ENCODE measurements at regions not wholly inside any gene's neighbourhood (a gene's known extent, or its start where the extent isn't known, plus 50 kb on each side); places are given as distances from the start of the nearest gene placed in this dataset.
"Not testable (repeated sequence)": the region's sequence is repeated elsewhere in the genome, so short reads cannot be mapped to it uniquely, and the experiment has no call there.

DNA sequence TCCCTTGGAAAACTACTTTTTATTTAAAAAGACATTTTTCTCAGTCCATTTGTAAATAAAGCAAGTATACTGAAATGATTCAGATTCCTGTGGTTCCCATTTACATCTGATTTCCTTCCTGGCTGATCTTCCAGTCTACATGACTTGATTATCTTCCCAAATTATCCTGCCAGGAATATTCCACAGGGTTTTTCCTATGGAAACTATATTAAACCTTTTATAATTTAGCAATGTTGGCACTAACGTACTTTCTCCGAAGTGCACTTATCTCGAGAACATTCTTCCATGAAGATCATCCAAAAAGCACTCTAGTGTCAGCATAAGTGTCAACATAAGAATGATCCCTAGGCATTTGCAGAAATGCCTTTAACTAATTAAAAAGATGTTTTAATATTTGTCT is 347.7 kb upstream of the KIF2B start:
- DNase-seq = no peak

- DNase-seq = no peak
Measured at GRCh38 chr17:53472586-53472985, 350.1 kb upstream of the KIF2B start.

- DNase-seq = no peak
Measured at GRCh38 chr17:53471514-53471913, 351.2 kb upstream of the KIF2B start.

GRCh38 chr17:53470626-53471025 is 352.1 kb upstream of the KIF2B start:
- no peak for DNase-seq

DNA sequence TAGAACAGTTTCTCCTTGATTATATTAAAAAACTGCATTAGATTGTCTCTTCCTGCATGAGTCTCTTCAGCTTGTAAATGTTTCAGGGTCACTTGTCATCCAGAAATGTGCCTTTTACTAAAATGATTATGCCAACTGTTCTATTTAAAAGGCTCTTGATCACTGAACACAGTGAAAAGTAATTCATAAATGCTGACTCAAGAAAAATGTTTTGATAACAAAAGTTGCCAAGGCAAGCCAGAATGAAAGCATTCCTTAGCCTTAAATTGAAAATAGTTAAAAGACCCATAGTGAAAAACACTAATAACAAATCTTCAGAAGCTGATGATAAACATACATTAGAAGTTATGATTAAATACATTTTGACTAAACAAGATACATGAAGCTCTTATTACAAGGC is 356.0 kb upstream of the KIF2B start:
- DNase-seq = no peak

- not testable (repeated sequence) for DNase-seq
Measured at GRCh38 chr17:53464396-53464795, 358.3 kb upstream of the KIF2B start.

DNA sequence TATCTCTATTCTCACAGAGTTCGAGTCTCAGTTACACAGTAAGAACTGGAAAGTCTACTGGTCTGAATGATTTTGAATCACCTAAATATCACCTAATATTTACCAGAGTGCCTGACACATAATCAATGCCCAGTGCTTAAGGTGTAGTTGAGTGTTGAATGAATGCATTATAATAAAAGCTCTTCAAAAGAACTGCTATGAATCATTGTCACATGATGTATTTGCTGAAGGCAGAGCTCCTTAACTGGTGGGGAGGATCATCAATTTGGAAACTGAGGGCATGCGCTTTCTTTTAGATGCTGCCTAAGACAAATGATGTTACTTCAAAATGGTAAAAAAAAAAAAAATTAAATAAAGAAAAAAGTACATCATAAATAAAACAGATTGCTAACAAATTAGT is 359.4 kb upstream of the KIF2B start:
- no peak for DNase-seq

- no peak for DNase-seq
Measured at GRCh38 chr17:53462393-53462811, 360.3 kb upstream of the KIF2B start.

GRCh38 chr17:53455943-53456342 is 366.8 kb upstream of the KIF2B start:
- not testable (repeated sequence) for DNase-seq

GRCh38 chr17:53454337-53454736 is 368.4 kb upstream of the KIF2B start:
- no peak for DNase-seq

- no peak for DNase-seq
Measured at GRCh38 chr17:53449324-53449723, 373.4 kb upstream of the KIF2B start.

DNA sequence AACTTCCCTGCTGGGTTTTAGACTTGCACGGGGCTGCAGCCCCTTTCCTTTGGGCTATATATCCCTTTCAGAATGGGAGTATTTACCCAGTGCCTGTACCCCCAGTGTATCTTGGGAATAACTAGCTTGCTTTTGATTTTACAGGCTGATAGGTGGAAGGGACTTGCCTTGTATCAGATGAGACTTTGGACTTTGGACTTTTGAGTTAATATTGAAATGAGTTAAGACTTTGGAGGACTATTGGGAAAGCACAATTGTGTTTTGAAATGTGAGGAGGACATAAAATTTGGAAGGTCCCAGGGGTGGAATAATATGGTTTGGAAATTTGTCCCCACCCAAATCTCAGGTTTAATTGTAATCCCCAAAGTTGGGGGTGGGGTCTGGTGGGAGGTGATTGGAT is 393.8 kb upstream of the KIF2B start:
- DNase-seq = no peak

DNA sequence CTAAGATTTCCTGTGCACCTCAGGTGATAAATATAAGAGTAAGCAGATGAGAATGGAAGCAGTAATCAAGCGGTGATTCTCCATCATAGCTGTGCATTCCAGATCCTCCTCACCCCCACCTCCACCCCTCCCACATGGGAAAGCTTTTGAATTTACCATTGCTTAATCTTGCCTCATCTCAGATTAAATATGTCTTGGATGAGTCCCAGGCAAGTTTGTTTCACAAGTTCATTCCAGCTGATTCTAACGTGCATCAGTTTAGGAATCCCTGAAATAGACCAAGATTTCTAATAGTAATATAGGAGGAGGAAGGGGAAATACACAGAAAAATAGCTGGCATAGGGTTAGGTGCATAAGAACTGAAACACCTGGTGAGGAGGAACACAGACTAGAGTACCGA is 396.2 kb upstream of the KIF2B start:
- DNase-seq = no peak

DNA sequence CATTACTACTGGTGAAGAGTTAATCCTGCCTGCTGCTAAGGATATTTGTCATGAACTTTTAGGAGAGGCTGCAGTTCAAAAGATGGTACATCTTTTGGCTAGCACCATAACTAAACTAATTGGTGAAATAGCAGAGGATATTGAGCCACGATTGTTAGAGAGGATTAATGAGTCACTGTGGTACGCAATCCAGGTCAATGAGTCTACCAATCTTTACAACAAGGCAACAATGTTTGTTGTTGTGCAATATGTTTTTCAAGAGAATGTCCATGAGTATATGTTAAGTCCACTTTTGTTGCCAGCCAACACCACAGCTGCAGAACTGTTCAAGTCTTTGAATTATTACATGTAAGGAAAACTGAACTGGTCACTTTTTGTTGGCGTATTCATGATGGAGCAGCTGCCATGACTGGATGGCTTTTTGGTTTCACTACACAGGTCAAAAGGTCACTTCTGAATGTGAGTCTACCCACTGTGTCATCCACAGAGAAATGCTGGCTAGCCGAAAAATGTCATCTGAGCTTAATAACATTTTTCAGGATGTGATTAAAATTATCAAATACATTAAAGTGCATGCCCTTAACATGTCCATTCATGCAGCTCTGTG is 402.6 kb upstream of the KIF2B start:
- no peak for DNase-seq

GRCh38 chr17:53409588-53409987 is 413.1 kb upstream of the KIF2B start:
- no peak for DNase-seq

DNA sequence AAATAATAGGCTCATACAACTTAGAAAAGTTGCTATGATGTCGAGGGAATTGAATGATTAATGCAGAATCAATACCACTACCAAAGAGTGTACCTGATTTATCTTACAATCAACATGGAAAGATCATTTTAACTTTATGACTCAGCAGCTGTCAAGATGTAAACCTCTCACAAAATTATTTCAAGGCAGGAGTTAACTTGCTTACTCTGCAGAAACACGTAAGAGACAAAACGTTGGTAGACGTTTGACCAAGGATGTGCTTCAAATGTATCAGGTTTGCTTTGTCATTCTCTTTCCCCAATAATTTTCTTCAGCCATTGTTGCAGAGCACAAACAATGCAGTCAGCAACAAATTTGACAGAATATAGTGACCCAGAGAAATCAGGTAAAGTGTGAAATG is 415.8 kb upstream of the KIF2B start:
- no peak for DNase-seq

DNA sequence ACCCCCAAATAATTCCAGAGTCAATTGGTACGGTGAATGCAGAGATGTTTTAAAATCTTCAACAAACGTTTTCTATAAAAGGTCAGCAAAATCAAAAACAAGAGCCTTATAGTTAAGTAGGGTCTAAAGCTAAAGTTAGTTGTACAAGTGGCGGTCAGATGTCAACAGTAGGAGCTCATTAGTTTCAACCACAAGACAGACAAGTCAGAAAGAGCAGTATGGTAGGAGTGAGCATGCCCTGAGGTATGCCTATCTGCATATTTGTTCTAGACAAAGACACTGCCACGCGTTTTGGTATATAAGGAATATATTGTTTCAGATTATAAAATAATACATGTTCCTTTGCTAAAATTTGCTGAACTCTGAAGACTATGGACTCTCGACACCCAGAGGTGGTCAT is 431.5 kb upstream of the KIF2B start:
- DNase-seq = no peak

DNA sequence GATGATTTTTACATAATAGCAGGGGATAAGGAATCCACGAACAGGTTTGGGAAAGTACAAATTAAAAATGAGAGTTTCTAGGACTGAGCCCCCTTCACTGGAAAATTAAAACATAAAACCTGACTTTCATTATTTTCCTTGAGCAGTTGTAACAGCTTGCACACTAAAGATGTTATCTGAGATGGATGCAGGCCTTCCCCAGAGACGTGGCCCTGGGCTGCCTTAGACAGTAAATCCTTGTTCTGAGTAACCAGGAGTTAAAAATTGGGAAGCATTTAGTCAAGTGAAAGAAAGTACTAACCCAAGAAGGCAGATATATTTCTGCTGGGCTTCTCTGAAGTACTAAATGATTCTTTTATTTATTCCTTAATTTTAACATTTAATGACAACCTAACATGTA is 432.2 kb upstream of the KIF2B start:
- DNase-seq = no peak

DNA sequence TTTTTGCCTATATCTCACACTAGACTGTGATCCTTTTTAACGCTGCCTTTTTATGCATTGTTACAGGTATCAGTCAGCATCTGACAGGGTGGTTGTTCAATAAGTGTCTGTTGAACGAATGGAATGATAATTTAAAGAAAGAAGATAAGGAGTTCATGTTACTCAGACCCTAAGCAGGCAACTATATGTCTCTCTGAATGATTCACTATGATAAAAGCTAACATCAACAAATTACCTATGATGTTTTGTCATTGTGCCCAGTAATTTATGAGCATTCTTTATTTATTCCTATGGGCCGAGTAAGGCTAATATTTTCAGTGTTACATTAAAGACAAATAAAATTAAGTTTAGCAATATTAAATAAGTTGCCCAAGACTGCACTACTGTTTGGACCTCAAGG is 435.0 kb upstream of the KIF2B start:
- DNase-seq = no peak

- no peak for DNase-seq
Measured at GRCh38 chr17:53353919-53354351, 468.8 kb upstream of the KIF2B start.

- no peak for DNase-seq
Measured at GRCh38 chr17:53344778-53345177, 477.9 kb upstream of the KIF2B start.

- no peak for DNase-seq
Measured at GRCh38 chr17:53336281-53336680, 486.4 kb upstream of the KIF2B start.

- DNase-seq = no peak
Measured at GRCh38 chr17:53335443-53335842, 487.3 kb upstream of the KIF2B start.

GRCh38 chr17:53330756-53331155 is 492.0 kb upstream of the KIF2B start:
- no peak for DNase-seq

- DNase-seq = no peak
Measured at GRCh38 chr17:53321651-53322050, 501.1 kb upstream of the KIF2B start.

DNA sequence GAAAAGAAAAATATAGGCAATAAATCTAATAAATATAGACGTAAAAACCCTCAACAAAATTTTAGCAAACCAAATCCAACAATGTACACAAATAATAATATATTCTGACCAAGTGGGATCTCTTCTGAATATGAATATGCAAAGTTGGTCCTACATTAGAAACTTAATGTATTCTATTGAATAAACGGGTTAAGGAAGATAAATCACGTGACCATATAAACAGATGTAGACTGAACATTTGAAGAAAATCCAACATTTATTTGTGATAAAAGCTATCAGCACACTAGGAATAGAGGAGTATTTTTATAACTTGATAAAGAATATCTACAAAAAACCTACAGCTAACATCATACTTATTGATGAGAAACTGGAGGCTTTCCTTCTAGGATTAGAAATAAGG is 502.8 kb upstream of the KIF2B start:
- DNase-seq = no peak
